CD4-positive, alpha-beta T cell treated with Interleukin-12 subunit alpha and Interleukin-12 subunit beta, for 1 hour (primary cell): ENCODE measurements at regions not wholly inside any gene's neighbourhood (a gene's known extent, or its start where the extent isn't known, plus 50 kb on each side); places are given as distances from the start of the nearest gene placed in this dataset.
"Not testable (repeated sequence)": the region's sequence is repeated elsewhere in the genome, so short reads cannot be mapped to it uniquely, and the experiment has no call there.

ENCODE experiments used
- DNase-seq: peaks from one replicate; pipeline ENCODE4 v3.0.0-alpha.2; 2020

DNA sequence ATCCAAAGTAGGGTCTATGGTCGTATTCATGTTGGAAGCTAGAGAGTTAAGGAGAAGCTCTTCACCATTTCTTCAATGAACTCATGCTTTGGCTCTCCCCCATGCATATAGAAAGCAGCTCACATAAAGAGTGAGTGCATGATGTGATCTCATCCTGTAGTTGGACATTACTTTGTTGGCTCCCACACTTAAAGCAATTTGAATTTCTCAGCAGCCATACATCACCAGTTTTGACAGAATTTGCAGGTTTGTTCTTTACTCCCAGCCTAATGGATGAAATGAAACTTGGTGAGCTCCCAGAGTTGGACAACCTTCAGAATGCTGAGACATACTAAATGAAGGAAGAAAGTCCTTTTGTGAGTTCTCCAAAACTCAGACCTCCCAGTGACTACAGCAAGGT lies 613.5 kb downstream of the IQCM start:
- no peak for DNase-seq

- no peak for DNase-seq
Measured at GRCh38 chr4:149199594-149199993, 616.0 kb downstream of the IQCM start.

DNA sequence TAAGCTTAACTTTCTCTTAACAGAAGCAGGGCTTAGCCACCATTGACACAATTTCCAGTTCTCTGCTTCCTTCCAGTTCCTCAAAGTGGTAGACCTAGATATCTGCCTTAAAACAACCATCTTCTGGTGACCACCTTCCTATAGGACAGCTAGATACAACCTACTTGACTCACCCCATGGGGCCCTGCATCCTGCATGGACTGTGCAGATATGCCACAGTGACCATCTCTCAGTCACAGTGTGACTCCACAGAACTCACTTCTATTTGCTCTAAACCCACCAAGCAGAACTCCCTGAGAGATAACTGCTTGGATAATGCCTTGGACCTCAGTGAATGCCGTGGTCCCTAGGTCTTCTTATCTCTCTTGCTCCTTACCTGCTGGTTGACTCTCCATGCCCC lies 621.6 kb downstream of the IQCM start:
- no peak for DNase-seq

DNA sequence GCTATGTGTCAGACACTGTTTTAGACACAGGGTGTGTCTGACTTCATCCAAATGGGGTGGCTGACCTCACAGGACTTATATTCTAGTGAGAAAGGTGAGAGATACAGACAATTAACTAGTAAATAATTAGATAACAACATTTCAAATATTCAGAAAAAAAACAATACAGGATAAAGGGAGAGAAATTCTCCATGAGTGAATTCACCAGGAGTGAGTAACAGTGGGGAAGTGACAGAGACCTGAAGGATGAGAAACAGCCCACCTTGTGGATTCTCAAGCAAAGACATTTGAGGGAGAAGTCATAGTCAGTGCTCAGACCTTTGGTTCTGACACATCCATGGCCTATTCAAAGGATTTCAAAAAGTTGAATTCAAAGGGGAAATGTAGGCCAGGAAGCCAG lies 627.9 kb downstream of the IQCM start:
- no peak for DNase-seq

DNA sequence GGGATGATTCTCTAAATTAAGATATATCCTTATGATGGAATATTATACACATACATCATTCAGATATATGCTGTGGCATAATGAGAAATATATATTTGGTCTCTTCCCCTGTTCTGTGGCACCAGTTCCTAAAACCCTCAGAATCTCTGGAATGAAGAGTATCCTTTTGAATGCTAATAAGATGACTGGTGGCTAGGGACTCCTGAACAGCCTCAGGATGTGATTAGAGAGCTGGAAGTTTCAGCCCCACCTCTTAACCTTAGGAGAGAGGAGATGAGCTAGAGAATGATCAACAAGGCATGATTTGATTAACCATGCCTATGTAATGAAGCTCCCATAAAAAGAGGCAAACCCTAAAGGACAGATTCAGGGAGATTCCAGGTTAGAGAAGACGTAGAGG lies 632.0 kb downstream of the IQCM start:
- no peak for DNase-seq

- not testable (repeated sequence) for DNase-seq
Measured at GRCh38 chr4:149181459-149181858, 634.2 kb downstream of the IQCM start.

DNA sequence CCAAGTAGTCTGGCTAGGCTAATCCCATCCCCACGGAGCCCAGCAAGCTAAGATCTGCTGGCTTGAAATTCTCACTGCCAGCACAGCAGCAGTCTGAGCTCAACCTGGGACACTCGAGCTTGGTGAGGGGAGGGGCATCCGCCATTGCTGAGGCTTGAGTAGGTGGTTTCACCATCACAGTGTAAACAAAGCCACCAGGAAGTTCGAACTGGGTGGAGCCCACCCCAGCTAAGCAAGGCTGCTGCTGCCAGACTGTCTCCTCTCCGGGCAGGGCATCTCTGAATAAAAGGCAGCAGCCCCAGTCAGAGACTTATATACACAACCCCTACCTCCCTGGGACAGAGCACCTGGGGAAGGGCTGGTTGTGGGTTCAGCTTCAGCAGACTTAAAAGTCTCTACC lies 639.6 kb downstream of the IQCM start:
- DNase-seq = no peak

- no peak for DNase-seq
Measured at GRCh38 chr4:149175549-149175948, 640.1 kb downstream of the IQCM start.

DNA sequence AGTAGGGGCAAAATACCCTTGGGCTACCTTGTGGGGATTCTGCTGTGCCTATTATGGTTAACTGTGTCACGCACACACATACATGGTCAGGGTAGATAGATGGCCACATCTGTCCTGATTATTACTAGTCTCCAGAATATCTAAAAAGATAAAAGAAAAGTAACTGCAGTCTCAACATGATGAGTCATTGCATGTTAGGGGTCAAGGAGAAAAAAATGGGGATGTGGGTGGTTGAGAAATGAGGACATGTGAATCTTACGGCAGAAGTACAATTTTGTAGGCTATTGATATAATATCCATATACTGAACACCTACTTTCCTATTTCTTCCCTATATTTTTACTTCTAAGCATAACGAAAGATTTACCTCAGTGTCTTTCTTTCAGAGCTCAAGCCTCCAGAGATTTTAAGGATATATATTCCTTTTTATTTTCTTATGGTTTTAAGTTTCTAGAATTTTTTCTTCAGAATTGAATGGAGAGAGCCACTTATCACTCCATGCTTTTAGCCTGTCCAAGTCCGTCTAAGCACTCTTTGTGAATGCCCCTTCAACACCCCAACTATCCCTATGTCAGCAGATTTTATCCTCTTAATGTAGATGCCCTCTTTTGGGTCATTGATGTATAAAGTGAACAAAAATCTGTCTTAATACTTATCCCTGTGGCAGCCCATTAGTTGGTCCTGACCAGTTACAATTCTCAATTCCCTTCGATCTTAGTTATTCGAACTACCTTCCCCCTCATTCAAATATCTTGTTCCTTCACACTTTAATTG lies 642.2 kb downstream of the IQCM start:
- no peak for DNase-seq

GRCh38 chr4:149168645-149169044 lies 647.0 kb downstream of the IQCM start:
- no peak for DNase-seq

DNA sequence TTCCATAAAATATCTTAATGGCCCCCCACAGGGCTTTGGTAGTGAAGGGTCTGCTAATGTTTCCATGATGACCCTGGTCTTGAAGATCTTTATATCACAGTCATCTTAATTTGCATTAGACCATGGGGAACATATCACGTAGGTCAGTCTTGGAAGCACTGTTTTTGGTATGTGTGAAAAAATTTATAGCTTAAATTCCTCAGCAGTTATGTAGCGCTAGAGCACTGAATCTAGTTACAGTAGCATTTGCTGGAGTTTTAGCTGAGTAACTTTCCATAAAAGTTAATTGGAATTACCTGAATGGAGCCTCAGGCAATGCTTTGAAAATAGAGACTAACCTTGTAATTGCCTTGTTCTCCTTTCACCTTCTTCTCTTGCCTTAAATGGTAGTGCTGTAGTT lies 648.8 kb downstream of the IQCM start:
- no peak for DNase-seq

- no peak for DNase-seq
Measured at GRCh38 chr4:149166365-149166764, 649.3 kb downstream of the IQCM start.

DNA sequence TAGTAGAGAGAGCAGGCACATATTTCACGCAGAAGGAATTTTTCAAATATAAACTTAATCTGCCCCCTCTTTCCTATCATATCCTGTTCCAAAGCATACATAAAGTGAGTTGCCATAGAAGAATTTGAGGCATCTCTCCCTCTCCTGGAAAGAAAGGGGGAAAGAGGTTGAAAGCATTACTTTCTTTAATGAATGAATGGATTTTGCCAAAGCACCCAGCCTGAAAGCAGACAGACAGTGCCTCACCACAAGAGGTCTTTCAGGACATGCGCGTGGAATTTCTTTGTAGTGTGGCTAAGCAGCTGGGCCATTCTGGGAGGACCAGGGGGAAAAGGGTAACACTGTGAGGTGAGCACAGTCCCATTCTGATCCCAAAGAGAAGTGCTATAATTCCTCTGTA lies 651.4 kb downstream of the IQCM start:
- DNase-seq = no peak

DNA sequence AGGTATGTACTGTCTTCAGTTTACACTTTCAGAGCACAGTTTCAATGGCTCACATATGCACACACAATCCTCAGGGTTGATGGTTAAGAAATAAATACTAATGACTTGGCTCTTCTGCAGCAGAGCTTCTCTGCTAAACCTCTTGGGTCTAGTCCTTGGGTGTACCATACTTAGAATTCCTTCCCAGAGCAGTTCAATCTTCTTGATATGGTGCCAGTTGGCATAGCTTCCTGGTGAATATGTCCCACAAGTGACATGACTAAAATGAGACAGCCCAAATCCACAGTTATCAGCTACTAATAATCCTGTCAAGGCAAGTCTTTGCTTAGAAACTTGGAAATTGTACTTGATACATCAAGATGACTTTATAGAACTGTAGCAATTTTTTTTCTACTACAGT lies 654.4 kb downstream of the IQCM start:
- DNase-seq = no peak

GRCh38 chr4:149160370-149160769 lies 655.3 kb downstream of the IQCM start:
- no peak for DNase-seq

- DNase-seq = no peak
Measured at GRCh38 chr4:149158817-149159216, 656.8 kb downstream of the IQCM start.

DNA sequence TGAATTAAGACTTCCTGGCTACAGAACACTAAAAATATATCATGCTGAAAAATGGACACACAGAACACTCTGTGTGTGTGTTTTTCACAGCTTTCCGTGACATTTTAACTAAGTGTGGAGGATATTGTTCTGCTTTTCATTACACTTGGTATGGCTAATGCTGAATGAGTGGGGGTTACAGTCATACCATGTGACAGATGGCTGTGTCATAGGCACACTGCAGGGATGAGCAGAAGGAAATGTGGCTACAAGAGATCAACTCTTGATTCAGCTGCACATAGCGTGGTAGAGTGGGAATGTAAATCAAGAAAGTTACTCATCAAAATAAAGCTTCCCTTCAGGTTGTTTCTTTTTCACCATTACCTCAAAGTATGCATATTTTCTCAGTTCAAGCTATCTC lies 669.8 kb downstream of the IQCM start:
- no peak for DNase-seq

DNA sequence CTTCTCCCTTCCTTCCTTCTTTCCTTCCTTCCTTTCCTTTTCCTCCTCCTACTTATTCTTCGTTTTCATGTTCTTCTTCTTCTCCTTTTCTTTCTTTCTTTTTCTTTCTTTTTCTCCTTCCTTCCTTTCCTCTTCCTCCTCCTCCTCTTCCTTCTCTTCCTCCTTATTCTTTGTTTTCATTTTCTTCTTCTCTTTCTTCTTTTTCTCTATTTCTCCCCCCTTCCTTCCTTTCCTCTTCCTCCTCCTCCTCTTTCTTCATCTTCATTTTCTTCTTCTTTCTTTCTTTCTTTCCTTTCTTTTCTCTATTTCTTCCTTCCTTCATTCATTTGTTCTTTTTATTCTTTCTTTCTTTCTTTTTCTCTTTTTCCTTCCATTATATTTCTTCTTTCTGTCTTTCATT lies 671.6 kb downstream of the IQCM start:
- no peak for DNase-seq

- DNase-seq = no peak
Measured at GRCh38 chr4:149141391-149141790, 674.3 kb downstream of the IQCM start.

DNA sequence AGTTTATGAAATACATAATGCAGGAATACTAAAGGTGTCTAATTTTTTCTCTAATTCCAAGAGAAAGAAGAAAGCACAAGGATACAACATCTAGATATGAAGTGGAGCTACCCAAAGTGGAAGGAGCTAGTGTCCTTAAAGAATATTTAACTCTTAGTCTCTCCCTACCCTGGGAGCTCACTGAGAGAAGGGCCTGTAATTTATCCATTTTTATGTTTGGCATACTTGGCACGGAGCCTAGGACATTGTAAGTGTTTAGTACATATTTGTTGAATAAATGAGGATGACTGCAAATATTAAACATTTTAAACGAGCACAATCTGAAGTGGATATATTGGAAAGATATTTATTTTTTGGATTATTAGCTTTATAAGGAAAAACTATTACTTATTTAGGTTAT lies 674.8 kb downstream of the IQCM start:
- no peak for DNase-seq

- no peak for DNase-seq
Measured at GRCh38 chr4:149136951-149137620, 678.6 kb downstream of the IQCM start.

- no peak for DNase-seq
Measured at GRCh38 chr4:149135062-149135461, 680.6 kb downstream of the IQCM start.

- DNase-seq = no peak
Measured at GRCh38 chr4:149121023-149121404, 678.8 kb upstream of the NR3C2 start.

DNA sequence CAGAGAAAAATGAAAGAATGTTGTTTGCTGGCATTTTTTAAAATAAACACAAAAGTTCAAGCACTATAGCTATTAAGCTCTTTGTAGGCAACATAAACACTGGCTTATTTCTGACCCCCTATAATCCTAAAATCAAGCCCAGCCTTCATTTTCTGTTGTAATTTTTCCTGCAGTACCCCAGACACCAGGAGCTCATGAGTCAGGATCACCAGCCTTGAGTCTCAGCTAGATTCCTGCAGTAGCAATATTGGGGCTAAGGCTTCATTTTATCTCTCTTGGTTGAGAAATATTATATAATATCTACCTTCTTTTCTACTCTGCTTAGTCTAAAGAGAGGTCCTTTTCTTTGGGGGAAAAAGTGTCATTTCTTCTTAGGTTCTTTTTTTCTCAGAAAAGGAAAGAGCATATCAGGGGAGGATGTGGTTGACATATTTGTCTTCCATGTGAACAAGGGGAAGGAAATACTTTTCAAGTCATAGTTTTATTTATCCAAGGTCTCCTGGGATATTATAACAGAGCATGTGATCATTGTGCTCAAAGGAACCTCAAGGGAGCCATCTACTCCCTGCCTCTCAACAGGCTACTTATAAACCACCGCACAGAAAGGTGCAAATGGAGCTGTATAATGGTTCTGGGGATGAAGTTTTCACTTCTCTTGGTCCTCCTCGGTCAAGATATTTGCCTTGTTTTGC lies 678.3 kb upstream of the NR3C2 start:
- no peak for DNase-seq
